H1 (cell line): ENCODE measurements at regions not wholly inside any gene's neighbourhood (a gene's known extent, or its start where the extent isn't known, plus 50 kb on each side); places are given as distances from the start of the nearest gene placed in this dataset.

Experiments used
- CTCF ChIA-PET: fragments of 300-600 bp; sonication (Branson Sonifier 250); formaldehyde crosslinking; loops from one replicate; lab custom pipeline; 2021; ENCODE audit not compliant: partially characterized antibody; lab: Charles Lee
- POLR2A ChIA-PET: fragments of 300-600 bp; sonication (Branson Sonifier 250); formaldehyde crosslinking; loops from one replicate; lab custom pipeline; 2021; ENCODE audit warnings: inconsistent platforms; ENCODE audit not compliant: partially characterized antibody; lab: Charles Lee
- DNase-seq, 2 experiments: peaks; one replicate each; pipeline versions ENCODE4 v3.0.0 to v3.0.0-alpha.2; 2010 to 2022; ENCODE audit warnings: low spot score in 2 of 2, low read depth in 1 of 2, mixed read lengths in 1 of 2
- FAIRE-seq: peaks from 2 replicates; lab custom pipeline; 2011; peaks lifted over from hg19 to GRCh38; lab: Jason Lieb, UNC
- H2AFZ ChIP-seq: 2 replicates; pipeline ENCODE4 v1.8.1; 2012; ENCODE audit warnings: low read length, inconsistent platforms
- H2AK5ac ChIP-seq: 2 replicates; pipeline ENCODE4 v1.6.1; 2013; ENCODE audit warnings: low read depth, low read length
- H2BK120ac ChIP-seq: replicated peaks from 2 replicates; pipeline ENCODE3; 2013; ENCODE audit warnings: low read depth, low read length, inconsistent platforms
- H2BK12ac ChIP-seq: 2 replicates; pipeline ENCODE4 v1.6.1; 2013; ENCODE audit warnings: low read depth, low read length
- H2BK15ac ChIP-seq: 2 replicates; pipeline ENCODE4 v1.6.1; 2013; ENCODE audit warnings: low read length
- H2BK20ac ChIP-seq: 2 replicates; pipeline ENCODE4 v1.6.1; 2013; ENCODE audit warnings: low read length
- H2BK5ac ChIP-seq: 2 replicates; pipeline ENCODE4 v1.6.1; 2013; ENCODE audit warnings: low read depth, low read length
- H3K14ac ChIP-seq: 2 replicates; pipeline ENCODE4 v1.6.1; 2013; ENCODE audit warnings: inconsistent platforms; ENCODE audit not compliant: insufficient read length
- H3K18ac ChIP-seq: 2 replicates; pipeline ENCODE4 v1.6.1; 2013; ENCODE audit warnings: low read length; ENCODE audit errors: extremely low read depth
- H3K23ac ChIP-seq: 2 replicates; pipeline ENCODE4 v1.6.1; 2013; ENCODE audit warnings: inconsistent platforms; ENCODE audit not compliant: insufficient read length
- H3K23me2 ChIP-seq: 2 replicates; pipeline ENCODE4 v1.6.1; 2013; ENCODE audit warnings: low read depth, low read length
- H3K27ac ChIP-seq: 2 replicates; pipeline ENCODE4 v1.6.1; 2011; ENCODE audit warnings: low read depth, low read length, inconsistent platforms
- H3K27me3 ChIP-seq, 4 experiments: replicated peaks in 1 of 4; 1 replicate in 1 of 4; 2 replicates in 3 of 4; pipeline versions ENCODE4 v1.6.1 to v1.8.1; 2011 to 2013; ENCODE audit warnings: low read length in 3 of 4, mild to moderate bottlenecking in 3 of 4, inconsistent platforms in 2 of 4, mixed read lengths in 2 of 4, moderate library complexity in 1 of 4; ENCODE audit not compliant: control insufficient read depth in 3 of 4, insufficient read depth in 3 of 4; ENCODE audit errors: extremely low read depth in 1 of 4
- H3K36me3 ChIP-seq, 4 experiments: 2 replicates each; pipeline versions ENCODE4 v1.6.1 to v1.8.1; 2011 to 2013; ENCODE audit warnings: mild to moderate bottlenecking in 4 of 4, low read length in 3 of 4, moderate library complexity in 2 of 4, control low read depth in 1 of 4, inconsistent platforms in 1 of 4; ENCODE audit not compliant: insufficient read depth in 4 of 4, control insufficient read depth in 2 of 4
- H3K4ac ChIP-seq: replicated peaks from 2 replicates; pipeline ENCODE3; 2013; ENCODE audit warnings: low read length, low read depth, mixed read lengths, inconsistent platforms; ENCODE audit not compliant: insufficient read length
- H3K4me1 ChIP-seq, 4 experiments: replicated peaks in 1 of 4; 1 replicate in 1 of 4; 2 replicates in 3 of 4; pipeline versions ENCODE4 v1.6.1 to v1.8.1; 2011 to 2013; ENCODE audit warnings: low read length in 3 of 4, inconsistent platforms in 2 of 4, mixed read lengths in 1 of 4; ENCODE audit not compliant: insufficient read depth in 4 of 4, control insufficient read depth in 3 of 4
- H3K4me2 ChIP-seq, 2 experiments: 2 replicates each; pipeline versions ENCODE4 v1.6.1 to v1.8.1; 2011 to 2013; ENCODE audit warnings: low read depth in 2 of 2, low read length in 2 of 2, control low read depth in 1 of 2, inconsistent platforms in 1 of 2, mild to moderate bottlenecking in 1 of 2; ENCODE audit not compliant: insufficient read depth in 1 of 2
- H3K4me3 ChIP-seq, 4 experiments: fragments of 200-600, 300-600 bp in 1 of 4; sonication (generic), shearing (Covaris generic), sonication (Bioruptor Twin) in 1 of 4; 2 replicates each; pipeline versions ENCODE4 v1.5.1 to v1.8.1; 2011 to 2016; ENCODE audit warnings: low read length in 4 of 4, low read depth in 3 of 4, control low read depth in 2 of 4, inconsistent platforms in 2 of 4, mild to moderate bottlenecking in 2 of 4, mixed read lengths in 1 of 4, moderate library complexity in 1 of 4; ENCODE audit not compliant: insufficient read depth in 2 of 4; ENCODE audit errors: extremely low read depth in 1 of 4
- H3K56ac ChIP-seq: replicated peaks from 2 replicates; pipeline ENCODE3; 2013; ENCODE audit warnings: low read depth, mild to moderate bottlenecking, mixed read lengths, low read length, inconsistent platforms; ENCODE audit not compliant: insufficient read length
- H3K79me1 ChIP-seq: 2 replicates; pipeline ENCODE4 v1.6.1; 2013; ENCODE audit warnings: low read depth, low read length, control low read depth
- H3K79me2 ChIP-seq, 2 experiments: 2 replicates each; pipeline versions ENCODE4 v1.6.1 to v1.8.1; 2012 to 2013; ENCODE audit warnings: low read length in 2 of 2, mild to moderate bottlenecking in 2 of 2, inconsistent platforms in 1 of 2; ENCODE audit not compliant: insufficient read depth in 2 of 2, control insufficient read depth in 1 of 2
- H3K9ac ChIP-seq, 4 experiments: replicated peaks in 1 of 4; 1 replicate in 1 of 4; 2 replicates in 3 of 4; pipeline versions ENCODE4 v1.6.1 to v1.8.1; 2011 to 2013; ENCODE audit warnings: low read depth in 3 of 4, low read length in 3 of 4, control low read depth in 2 of 4, mild to moderate bottlenecking in 2 of 4, moderate library complexity in 2 of 4, inconsistent platforms in 1 of 4; ENCODE audit errors: extremely low read depth in 1 of 4
- H3K9me3 ChIP-seq, 2 experiments: 2 replicates each; pipeline versions ENCODE4 v1.6.1 to v1.8.1; 2012 to 2013; ENCODE audit warnings: mild to moderate bottlenecking in 2 of 2, moderate library complexity in 2 of 2, control low read depth in 1 of 2, inconsistent platforms in 1 of 2, low read depth in 1 of 2, low read length in 1 of 2, mixed read lengths in 1 of 2; ENCODE audit not compliant: insufficient read depth in 2 of 2
- H4K20me1 ChIP-seq, 2 experiments: replicated peaks in 1 of 2; 2 replicates each; pipeline versions ENCODE3 to v1.8.1; 2011 to 2013; ENCODE audit warnings: inconsistent platforms in 2 of 2, low read length in 2 of 2, mild to moderate bottlenecking in 1 of 2; ENCODE audit not compliant: insufficient read depth in 2 of 2, control insufficient read depth in 1 of 2
- H4K5ac ChIP-seq: 2 replicates; pipeline ENCODE4 v1.6.1; 2013; ENCODE audit warnings: low read length, low read depth, mixed read lengths, inconsistent platforms; ENCODE audit not compliant: insufficient read length
- H4K8ac ChIP-seq: 2 replicates; pipeline ENCODE4 v1.8.0; 2013; ENCODE audit warnings: mild to moderate bottlenecking, moderate library complexity, low read length, inconsistent platforms; ENCODE audit not compliant: insufficient read depth; ENCODE audit errors: extremely low read depth
- H4K91ac ChIP-seq: replicated peaks from 2 replicates; pipeline ENCODE3; 2013; ENCODE audit warnings: low read length, mixed read lengths, inconsistent platforms; ENCODE audit not compliant: insufficient read length
- BCL11A ChIP-seq, 2 experiments: IDR thresholded peaks; one replicate each; pipeline ENCODE4 v1.6.1; 2011; ENCODE audit warnings: low read depth in 2 of 2, low read length in 2 of 2, mild to moderate bottlenecking in 2 of 2
- JUND ChIP-seq: IDR thresholded peaks from 2 replicates; pipeline ENCODE4 v1.6.1; 2011; ENCODE audit warnings: mild to moderate bottlenecking, improper control_type of control experiment, low read length
- KDM5A ChIP-seq: fragments of 200-600 bp; IDR thresholded peaks from 2 replicates; pipeline ENCODE4 v1.7.1; 2012; ENCODE audit warnings: mild to moderate bottlenecking, low read length, inconsistent platforms, mixed read lengths
- NRF1 ChIP-seq: IDR thresholded peaks from 2 replicates; pipeline ENCODE4 v1.6.1; 2011; ENCODE audit warnings: mild to moderate bottlenecking, low read depth, low read length, improper control_type of control experiment
- PHF8 ChIP-seq: fragments of 200-600 bp; sonication (generic); conservative IDR thresholded peaks from 2 replicates; pipeline ENCODE4 v1.7.1; 2012; ENCODE audit warnings: low read depth, mild to moderate bottlenecking, inconsistent platforms, low read length, moderate library complexity
- SP2 ChIP-seq: IDR thresholded peaks from 2 replicates; pipeline ENCODE4 v1.6.1; 2012; ENCODE audit warnings: mild to moderate bottlenecking, low read length, inconsistent platforms
- SRF ChIP-seq: IDR thresholded peaks from 2 replicates; pipeline ENCODE4 v1.6.1; 2011; ENCODE audit warnings: mild to moderate bottlenecking, low read depth, low read length, moderate library complexity
- WGBS, 2 experiments: shearing (Covaris generic) in 1 of 2; methylation state at CpG; one replicate each; pipeline versions ENCODE4 v1.1.6 to v1.1.7; 2013 to 2015; ENCODE audit warnings: low lambda C conversion rate in 2 of 2, mixed read lengths in 2 of 2, inconsistent platforms in 1 of 2, low coverage in 1 of 2, missing lambda C conversion rate in 1 of 2; ENCODE audit not compliant: insufficient replicate concordance in 2 of 2, insufficient coverage in 1 of 2, insufficient read length in 1 of 2; ENCODE audit errors: extremely low coverage in 1 of 2, missing lambda C conversion rate in 1 of 2; 5-methylcytosine and 5-hydroxymethylcytosine counted together
- TF ChIP-seq, protein P1 (sequence below): IDR thresholded peaks from 2 replicates; pipeline ENCODE4 v1.6.1; 2012; ENCODE audit warnings: inconsistent platforms
- TF ChIP-seq, protein P2 (sequence below), 3 experiments: IDR thresholded peaks; 1 replicate in 2 of 3; 2 replicates in 1 of 3; pipeline versions ENCODE4 v1.5.1 to v1.6.1; 2011; ENCODE audit warnings: low read length in 3 of 3, mild to moderate bottlenecking in 3 of 3, inconsistent platforms in 2 of 3, low read depth in 1 of 3, moderate library complexity in 1 of 3; ENCODE audit not compliant: insufficient read depth in 1 of 3; ENCODE audit errors: control extremely low read depth in 1 of 3
- TF ChIP-seq, protein P3 (sequence below): IDR thresholded peaks from 2 replicates; pipeline ENCODE4 v1.6.1; 2012; ENCODE audit warnings: inconsistent platforms

DNA sequence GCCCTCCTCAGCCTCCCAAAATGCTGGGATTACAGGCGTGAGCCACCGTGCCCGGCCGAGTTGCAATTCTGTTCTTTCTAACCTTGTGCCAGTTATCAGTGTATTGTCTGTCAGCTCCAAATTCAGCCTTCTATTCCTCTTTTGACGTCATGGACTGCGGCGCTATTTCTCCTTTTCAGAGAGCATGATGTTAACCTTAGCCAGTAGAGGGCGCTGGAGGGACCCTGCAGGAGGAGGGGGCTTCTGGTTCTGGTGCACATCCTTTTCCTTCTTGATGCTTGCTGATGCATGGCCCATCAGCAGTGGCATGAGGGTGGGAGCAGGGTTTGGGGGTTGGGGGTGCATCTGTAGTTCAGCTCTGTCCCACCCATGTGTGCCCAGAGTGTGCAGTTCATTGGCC, 179.3 kb upstream of the RMST start:
- H3K23me2 ChIP-seq: no peaks in the 10 kb centered on the region
- H4K8ac ChIP-seq: no peak overlapping the region
- H2BK120ac ChIP-seq: no peak overlapping the region
- H3K79me1 ChIP-seq: no peaks in the 10 kb centered on the region
- no peak overlapping the region for H3K9ac ChIP-seq
- H3K36me3 ChIP-seq: no peaks in the 10 kb centered on the region
- WGBS, 2 experiments: 80% methylated on average over 8 of the region's 8 CpGs; no CpG with 5 or more reads in 1 of the 2 experiments
- no peak overlapping the region for H3K23ac ChIP-seq
- H2AFZ ChIP-seq: no peak overlapping the region
- FAIRE-seq: no peak
- H4K91ac ChIP-seq: no peak overlapping the region
- H4K20me1 ChIP-seq: no peaks in the 10 kb centered on the region
- no peak overlapping the region for H3K56ac ChIP-seq
- no peak overlapping the region for H3K18ac ChIP-seq
- no peak overlapping the region for H3K4ac ChIP-seq
- no peak overlapping the region for H3K14ac ChIP-seq
- no peak overlapping the region for H2BK12ac ChIP-seq
- ChIA-PET POLR2A (interaction anchor here (1.0 kb wide), 1 partner anchor 17 kb away, joined by 3 read pairs; no protein-coding TSS in a partner anchor), CTCF (interaction anchor here (0.6 to 2.3 kb wide), 34 partner anchors 10 to 374 kb away, joined by 3 to 13 read pairs (median 4); no protein-coding TSS in a partner anchor)
- H3K27ac ChIP-seq: no peak overlapping the region
- peak in 1 of 2 experiments; percentile 71 for DNase-seq
- H3K9me3 ChIP-seq: peaks cover 0 to 3% of the 10 kb centered on the region in 2 experiments; a peak in 1 of 4 replicates
- no peak overlapping the region for H2BK15ac ChIP-seq
- H3K4me2 ChIP-seq: no peak overlapping the region
- H3K4me1 ChIP-seq: no peaks in the 10 kb centered on the region
- no peak overlapping the region for H2BK5ac ChIP-seq
- no peak overlapping the region for H2AK5ac ChIP-seq
- H3K4me3 ChIP-seq: no peak overlapping the region
- no peaks in the 10 kb centered on the region for H3K27me3 ChIP-seq
- H4K5ac ChIP-seq: no peak overlapping the region
- peak overlapping the region; percentile 6; the same call in 1 of the 2 replicates for H2BK20ac ChIP-seq
- no peaks in the 10 kb centered on the region for H3K79me2 ChIP-seq
- TF ChIP-seq SP2 (no peak), PHF8 (no peak), KDM5A (no peak), SRF (no peak), NRF1 (no peak), BCL11A (IDR thresholded peaks at IDR 0.05; ENCODE audit: low read depth in 2 of 2, low read length in 2 of 2) (no peak), JUND (no peak)
- TF ChIP-seq, protein P1, sequence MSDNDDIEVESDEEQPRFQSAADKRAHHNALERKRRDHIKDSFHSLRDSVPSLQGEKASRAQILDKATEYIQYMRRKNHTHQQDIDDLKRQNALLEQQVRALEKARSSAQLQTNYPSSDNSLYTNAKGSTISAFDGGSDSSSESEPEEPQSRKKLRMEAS: no peak
- TF ChIP-seq, protein P2, sequence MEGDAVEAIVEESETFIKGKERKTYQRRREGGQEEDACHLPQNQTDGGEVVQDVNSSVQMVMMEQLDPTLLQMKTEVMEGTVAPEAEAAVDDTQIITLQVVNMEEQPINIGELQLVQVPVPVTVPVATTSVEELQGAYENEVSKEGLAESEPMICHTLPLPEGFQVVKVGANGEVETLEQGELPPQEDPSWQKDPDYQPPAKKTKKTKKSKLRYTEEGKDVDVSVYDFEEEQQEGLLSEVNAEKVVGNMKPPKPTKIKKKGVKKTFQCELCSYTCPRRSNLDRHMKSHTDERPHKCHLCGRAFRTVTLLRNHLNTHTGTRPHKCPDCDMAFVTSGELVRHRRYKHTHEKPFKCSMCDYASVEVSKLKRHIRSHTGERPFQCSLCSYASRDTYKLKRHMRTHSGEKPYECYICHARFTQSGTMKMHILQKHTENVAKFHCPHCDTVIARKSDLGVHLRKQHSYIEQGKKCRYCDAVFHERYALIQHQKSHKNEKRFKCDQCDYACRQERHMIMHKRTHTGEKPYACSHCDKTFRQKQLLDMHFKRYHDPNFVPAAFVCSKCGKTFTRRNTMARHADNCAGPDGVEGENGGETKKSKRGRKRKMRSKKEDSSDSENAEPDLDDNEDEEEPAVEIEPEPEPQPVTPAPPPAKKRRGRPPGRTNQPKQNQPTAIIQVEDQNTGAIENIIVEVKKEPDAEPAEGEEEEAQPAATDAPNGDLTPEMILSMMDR (IDR thresholded peaks at IDR 0.05; ENCODE audit: control extremely low read depth in 1 of 3, insufficient read depth in 1 of 3, low read depth in 1 of 3, low read length in 3 of 3): peak; percentile 70 to 80 (median 78)
- TF ChIP-seq, protein P3, sequence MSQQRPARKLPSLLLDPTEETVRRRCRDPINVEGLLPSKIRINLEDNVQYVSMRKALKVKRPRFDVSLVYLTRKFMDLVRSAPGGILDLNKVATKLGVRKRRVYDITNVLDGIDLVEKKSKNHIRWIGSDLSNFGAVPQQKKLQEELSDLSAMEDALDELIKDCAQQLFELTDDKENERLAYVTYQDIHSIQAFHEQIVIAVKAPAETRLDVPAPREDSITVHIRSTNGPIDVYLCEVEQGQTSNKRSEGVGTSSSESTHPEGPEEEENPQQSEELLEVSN: no peak
